ENCODE measurements at regions not wholly inside any gene's neighbourhood (a gene's known extent, or its start where the extent isn't known, plus 50 kb on each side); places are given as distances from the start of the nearest gene placed in this dataset.

DNA sequence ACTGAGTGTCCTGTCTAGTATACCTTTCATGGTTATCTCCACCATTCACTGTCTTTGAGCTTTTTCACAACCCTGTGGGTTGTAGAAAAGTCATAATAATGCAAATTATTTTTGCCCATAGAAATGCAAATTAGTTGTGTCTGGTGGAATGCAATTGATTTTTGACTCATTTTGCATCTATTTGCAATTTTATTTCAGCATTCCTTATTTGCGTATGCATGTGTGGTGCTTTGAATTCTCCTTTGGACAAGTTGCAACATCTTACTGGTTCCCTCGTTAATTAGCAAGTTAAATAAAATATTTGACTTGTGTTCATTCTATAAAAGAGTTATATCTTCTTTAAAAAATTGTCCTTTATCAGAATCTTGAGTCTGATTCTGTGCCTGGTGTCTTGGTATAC is 297.3 kb upstream of the CASK start:
- TF ChIP-seq, protein P1, sequence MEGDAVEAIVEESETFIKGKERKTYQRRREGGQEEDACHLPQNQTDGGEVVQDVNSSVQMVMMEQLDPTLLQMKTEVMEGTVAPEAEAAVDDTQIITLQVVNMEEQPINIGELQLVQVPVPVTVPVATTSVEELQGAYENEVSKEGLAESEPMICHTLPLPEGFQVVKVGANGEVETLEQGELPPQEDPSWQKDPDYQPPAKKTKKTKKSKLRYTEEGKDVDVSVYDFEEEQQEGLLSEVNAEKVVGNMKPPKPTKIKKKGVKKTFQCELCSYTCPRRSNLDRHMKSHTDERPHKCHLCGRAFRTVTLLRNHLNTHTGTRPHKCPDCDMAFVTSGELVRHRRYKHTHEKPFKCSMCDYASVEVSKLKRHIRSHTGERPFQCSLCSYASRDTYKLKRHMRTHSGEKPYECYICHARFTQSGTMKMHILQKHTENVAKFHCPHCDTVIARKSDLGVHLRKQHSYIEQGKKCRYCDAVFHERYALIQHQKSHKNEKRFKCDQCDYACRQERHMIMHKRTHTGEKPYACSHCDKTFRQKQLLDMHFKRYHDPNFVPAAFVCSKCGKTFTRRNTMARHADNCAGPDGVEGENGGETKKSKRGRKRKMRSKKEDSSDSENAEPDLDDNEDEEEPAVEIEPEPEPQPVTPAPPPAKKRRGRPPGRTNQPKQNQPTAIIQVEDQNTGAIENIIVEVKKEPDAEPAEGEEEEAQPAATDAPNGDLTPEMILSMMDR (IDR thresholded peaks at IDR 0.05; ENCODE audit: insufficient read depth, low read depth, low read length), result no peak
- Histone ChIP-seq H3K27me3 (ENCODE audit: control insufficient read depth, insufficient read depth, low read length) (no peaks in the 10 kb centered on the region), H3K4me3 (ENCODE audit: low read depth, low read length) (no peak overlapping the region), H3K36me3 (ENCODE audit: control insufficient read depth, insufficient read depth, low read length) (no peaks in the 10 kb centered on the region)
- DNase-seq (ENCODE audit: low read depth), result no peak
- POLR2A ChIA-PET, result no interaction called here
- CTCF ChIA-PET, result no interaction called here

GRCh38 chrX:42220083-42220482 is 296.7 kb upstream of the CASK start:
- H3K36me3 ChIP-seq (ENCODE audit: control insufficient read depth, insufficient read depth, low read length), result no peaks in the 10 kb centered on the region
- TF ChIP-seq, protein P1 (IDR thresholded peaks at IDR 0.05; ENCODE audit: insufficient read depth, low read depth, low read length), result no peak
- CTCF ChIA-PET, result interaction anchor here (1.0 kb wide), 1 partner anchor 13 kb away, joined by 3 read pairs; no protein-coding TSS in a partner anchor
- POLR2A ChIA-PET, result no interaction called here
- no peak overlapping the region for H3K4me3 ChIP-seq (ENCODE audit: low read depth, low read length)
- no peak for DNase-seq (ENCODE audit: low read depth)
- H3K27me3 ChIP-seq (ENCODE audit: control insufficient read depth, insufficient read depth, low read length), result no peaks in the 10 kb centered on the region

GRCh38 chrX:42219231-42219630 is 295.9 kb upstream of the CASK start:
- Histone ChIP-seq H3K4me3 (ENCODE audit: low read depth, low read length) (no peak overlapping the region), H3K36me3 (ENCODE audit: control insufficient read depth, insufficient read depth, low read length) (no peaks in the 10 kb centered on the region), H3K27me3 (ENCODE audit: control insufficient read depth, insufficient read depth, low read length) (no peaks in the 10 kb centered on the region)
- TF ChIP-seq, protein P1 (IDR thresholded peaks at IDR 0.05; ENCODE audit: insufficient read depth, low read depth, low read length), result no peak
- ChIA-PET CTCF (interaction anchor here (1.0 kb wide), 1 partner anchor 14 kb away, joined by 3 read pairs; no protein-coding TSS in a partner anchor), POLR2A (no interaction called here)
- no peak for DNase-seq (ENCODE audit: low read depth)

DNA sequence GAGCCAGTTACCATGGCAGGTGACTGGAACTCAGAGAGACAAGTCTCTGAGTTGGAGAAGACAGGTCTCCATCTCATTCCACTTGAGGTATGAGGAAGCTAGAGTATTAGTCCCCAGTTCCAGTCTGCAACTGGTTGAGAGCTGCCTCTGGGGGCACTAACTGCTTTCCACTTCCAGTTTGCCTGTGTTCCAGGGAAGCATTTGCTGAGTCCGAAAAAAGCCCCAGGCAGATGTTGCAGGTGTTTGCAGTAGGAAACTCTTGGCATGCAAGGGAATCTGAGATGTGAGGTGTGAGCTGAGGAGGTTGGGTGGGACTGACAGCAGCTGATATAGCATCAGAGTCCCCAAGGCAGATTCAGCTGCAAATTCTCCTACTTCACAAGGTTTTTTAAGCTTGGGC is 272.2 kb upstream of the CASK start:
- TF ChIP-seq, protein P1 (IDR thresholded peaks at IDR 0.05; ENCODE audit: insufficient read depth, low read depth, low read length), result no peak
- CTCF ChIA-PET, result interaction anchor here (1.5 kb wide), 1 partner anchor 9 kb away, joined by 3 read pairs; no protein-coding TSS in a partner anchor
- POLR2A ChIA-PET, result no interaction called here
- no peak for DNase-seq (ENCODE audit: low read depth)
- Histone ChIP-seq H3K4me3 (ENCODE audit: low read depth, low read length) (no peak overlapping the region), H3K36me3 (ENCODE audit: control insufficient read depth, insufficient read depth, low read length) (no peaks in the 10 kb centered on the region), H3K27me3 (ENCODE audit: control insufficient read depth, insufficient read depth, low read length) (no peaks in the 10 kb centered on the region)

DNA sequence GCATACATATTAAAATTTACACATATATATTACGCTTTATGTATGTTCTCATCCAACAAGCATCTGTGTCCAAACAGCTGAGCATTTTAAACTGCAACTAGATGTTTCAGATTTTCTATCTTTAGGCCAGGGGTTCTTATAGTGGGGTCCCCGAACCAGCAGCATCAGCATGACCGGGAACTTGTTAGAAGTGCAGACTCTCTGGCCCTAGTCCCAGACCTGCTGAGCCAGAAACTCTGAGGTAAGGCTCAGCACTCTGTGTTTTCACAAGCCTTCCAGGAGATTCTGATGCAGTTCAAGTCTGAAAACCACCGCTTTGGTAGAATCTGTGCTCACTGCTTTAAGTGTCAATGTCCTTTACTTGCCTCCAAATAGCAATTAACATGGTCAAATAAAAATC is 266.2 kb upstream of the CASK start:
- POLR2A ChIA-PET, result no interaction called here
- no peaks in the 10 kb centered on the region for H3K36me3 ChIP-seq (ENCODE audit: control insufficient read depth, insufficient read depth, low read length)
- DNase-seq (ENCODE audit: low read depth), result no peak
- no peaks in the 10 kb centered on the region for H3K27me3 ChIP-seq (ENCODE audit: control insufficient read depth, insufficient read depth, low read length)
- H3K4me3 ChIP-seq (ENCODE audit: low read depth, low read length), result no peak overlapping the region
- CTCF ChIA-PET, result no interaction called here
- TF ChIP-seq, protein P1 (IDR thresholded peaks at IDR 0.05; ENCODE audit: insufficient read depth, low read depth, low read length), result no peak

Data from BJ (cell line).